GM21529 (cell line): ENCODE measurements at regions not wholly inside any gene's neighbourhood (a gene's known extent, or its start where the extent isn't known, plus 50 kb on each side); places are given as distances from the start of the nearest gene placed in this dataset.
"Not testable (repeated sequence)": the region's sequence is repeated elsewhere in the genome, so short reads cannot be mapped to it uniquely, and the experiment has no call there.

Experiments used
- ATAC-seq: cut with Tn5 transposase; IDR thresholded peaks from one replicate; pipeline ENCODE4 v1.9.1; 2021; ENCODE audit not compliant: unreplicated experiment

GRCh38 chr5:135161221-135161620 is 127.2 kb upstream of the PITX1 start:
- ATAC-seq: no peak

GRCh38 chr5:135160036-135160675 is 126.1 kb upstream of the PITX1 start:
- no peak for ATAC-seq

DNA sequence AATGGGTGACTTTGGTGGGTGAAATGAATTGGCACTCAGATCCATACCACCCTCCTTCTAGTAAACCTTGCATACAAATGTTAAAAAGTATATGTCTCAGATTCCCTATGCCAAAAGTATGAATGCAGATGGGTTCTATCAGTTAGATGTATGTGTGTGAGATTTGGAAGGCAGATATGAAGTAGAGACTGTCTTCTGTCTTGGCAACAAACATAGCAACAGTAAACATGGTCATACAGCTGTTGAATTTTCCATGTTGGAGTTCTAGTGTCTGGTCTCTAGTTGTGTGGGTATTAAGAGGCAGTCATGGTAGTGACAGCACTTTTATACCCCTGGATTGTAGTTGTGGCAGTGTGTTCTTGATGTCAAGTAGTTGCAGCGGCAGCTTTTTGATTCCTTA is 125.6 kb upstream of the PITX1 start:
- no peak for ATAC-seq

GRCh38 chr5:135158982-135159381 is 125.0 kb upstream of the PITX1 start:
- no peak for ATAC-seq

DNA sequence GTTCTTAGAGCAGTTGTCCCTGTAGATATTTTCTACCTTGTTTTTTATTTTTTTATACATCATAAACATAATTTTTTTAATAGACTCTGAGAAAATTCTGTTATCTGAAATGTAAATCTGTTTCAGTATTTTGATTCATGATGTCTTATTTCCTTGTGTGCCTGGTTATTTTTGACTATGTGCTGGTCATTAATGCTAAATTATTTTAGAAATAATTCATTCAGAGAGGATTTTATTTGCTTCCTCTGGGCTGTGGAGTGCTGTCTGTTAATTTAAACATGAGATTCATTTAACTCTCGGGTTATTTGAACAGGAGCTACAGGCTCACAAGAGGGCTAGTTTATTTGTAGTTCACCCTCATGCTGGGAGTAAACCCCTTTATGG is 124.3 kb upstream of the PITX1 start:
- no peak for ATAC-seq

GRCh38 chr5:135157421-135158313 is 123.6 kb upstream of the PITX1 start:
- ATAC-seq: no peak

- no peak for ATAC-seq
These were observed 122.8 kb upstream of the PITX1 start for GRCh38 chr5:135156715-135157404.

DNA sequence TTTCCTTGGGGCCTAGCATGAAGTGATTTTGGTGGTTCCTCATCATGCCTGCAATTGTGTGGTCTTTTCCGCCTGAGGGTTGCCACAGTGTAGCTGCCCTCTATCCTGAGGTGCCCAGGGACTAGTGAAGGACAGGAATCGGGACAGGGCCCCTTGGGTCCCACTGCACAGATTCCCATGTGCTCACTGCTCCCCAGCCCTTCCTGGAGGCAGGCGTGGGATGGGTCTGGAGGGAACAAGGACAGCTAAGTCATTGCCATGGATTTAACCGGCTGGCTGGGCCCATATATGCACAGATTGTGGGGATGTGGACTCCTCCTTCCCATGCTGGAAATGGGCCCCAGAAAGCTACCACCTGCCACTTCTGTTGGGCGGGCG is 122.3 kb upstream of the PITX1 start:
- no peak for ATAC-seq

DNA sequence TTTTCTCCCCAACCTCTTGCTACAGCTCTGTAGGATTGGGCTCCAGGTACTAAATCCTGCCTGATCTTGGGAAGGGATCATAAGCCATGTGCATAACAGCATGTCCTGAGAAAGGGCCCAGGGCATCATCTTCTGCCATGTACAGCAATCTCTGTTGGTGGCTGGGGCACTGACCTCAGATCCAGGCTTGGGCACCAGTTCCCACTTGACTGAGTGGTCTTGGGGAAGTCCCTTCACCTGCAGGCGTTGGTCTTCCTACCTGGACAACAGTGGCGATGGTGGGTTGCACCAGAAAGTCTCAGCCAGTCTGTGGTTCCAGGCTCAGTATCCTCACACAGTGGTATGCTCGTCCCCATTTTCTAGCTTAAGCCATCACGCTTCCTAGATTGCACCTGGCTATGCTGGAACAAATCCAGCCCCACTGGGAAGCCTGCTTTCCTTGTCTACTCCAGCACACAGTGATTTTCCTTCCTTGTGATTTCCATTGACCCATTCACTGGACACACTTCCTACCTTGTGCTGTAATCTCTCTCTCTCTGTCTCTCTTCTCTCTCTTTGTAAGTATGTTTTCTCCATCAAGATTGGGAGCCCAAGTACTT is 121.7 kb upstream of the PITX1 start:
- ATAC-seq: no peak

DNA sequence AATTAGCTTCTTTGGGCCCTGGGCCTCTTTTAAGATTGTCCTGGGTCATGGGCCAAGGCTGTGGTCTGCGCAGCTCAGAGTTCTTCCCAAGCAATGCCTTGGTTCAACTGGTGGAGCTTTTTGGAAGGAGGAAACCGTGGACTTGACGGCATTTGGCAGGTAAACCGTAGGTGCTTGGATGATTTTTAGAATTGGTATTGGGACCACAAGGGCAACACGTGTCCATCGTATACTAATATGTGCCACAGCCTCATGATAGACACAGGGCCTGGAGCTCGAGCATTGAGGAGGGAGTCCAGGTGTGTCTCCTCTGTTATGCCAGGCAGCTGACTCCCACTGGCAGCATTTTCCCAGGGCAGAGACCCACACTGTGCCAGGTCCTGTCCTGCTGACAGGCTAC is 120.9 kb upstream of the PITX1 start:
- no peak for ATAC-seq

- no peak for ATAC-seq
These were observed 120.2 kb upstream of the PITX1 start for GRCh38 chr5:135154197-135154596.

GRCh38 chr5:135153661-135154060 is 119.6 kb upstream of the PITX1 start:
- no peak for ATAC-seq

GRCh38 chr5:135153259-135153658 is 119.2 kb upstream of the PITX1 start:
- no peak for ATAC-seq

- ATAC-seq: not testable (repeated sequence)
These were observed 117.6 kb upstream of the PITX1 start for GRCh38 chr5:135151660-135152059.

- no peak for ATAC-seq
These were observed 117.2 kb upstream of the PITX1 start for GRCh38 chr5:135151256-135151655.

GRCh38 chr5:135150767-135151166 is 116.7 kb upstream of the PITX1 start:
- ATAC-seq: no peak

- ATAC-seq: no peak
These were observed 116.1 kb upstream of the PITX1 start for GRCh38 chr5:135149956-135150723.

- ATAC-seq: no peak
These were observed 115.4 kb upstream of the PITX1 start for GRCh38 chr5:135149229-135149955.

DNA sequence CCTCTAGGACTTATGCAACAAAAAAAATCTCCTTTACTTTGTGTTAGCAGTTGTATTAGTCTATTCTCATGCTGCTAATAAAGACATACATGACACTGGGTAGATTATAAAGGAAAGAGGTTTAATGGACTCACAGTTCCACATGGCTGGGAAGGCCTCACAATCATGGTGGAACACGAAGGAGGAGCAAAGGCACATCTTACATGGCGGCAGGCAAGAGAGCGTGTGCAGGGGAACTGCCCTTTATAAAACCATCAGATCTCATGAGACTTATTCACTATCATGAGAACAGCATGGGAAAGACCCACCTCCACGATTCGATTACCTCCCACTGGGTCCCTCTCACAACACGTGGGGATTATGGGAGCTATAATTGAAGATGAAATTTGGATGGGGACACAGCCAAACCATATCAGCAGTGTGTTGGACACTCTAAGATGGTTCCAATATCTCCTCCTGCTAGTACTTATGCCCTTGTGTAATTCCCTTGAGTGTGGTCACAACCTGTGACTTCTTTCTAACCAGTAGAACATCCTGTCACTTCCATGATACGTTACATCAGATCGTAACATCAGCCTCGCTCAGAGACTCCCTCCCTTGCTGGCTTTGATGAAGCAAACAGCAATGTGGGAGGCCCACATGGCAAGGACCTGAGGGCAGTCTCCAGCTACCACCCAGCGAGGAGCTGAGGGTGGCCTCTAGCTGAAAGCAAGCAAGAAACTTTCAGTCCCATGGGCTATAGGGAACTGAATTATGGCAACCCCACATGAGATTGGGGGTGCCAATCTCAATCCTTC is 113.5 kb upstream of the PITX1 start:
- ATAC-seq: no peak
